GM18868 (cell line): ENCODE measurements at regions not wholly inside any gene's neighbourhood (a gene's known extent, or its start where the extent isn't known, plus 50 kb on each side); places are given as distances from the start of the nearest gene placed in this dataset.
"Not testable (repeated sequence)": the region's sequence is repeated elsewhere in the genome, so short reads cannot be mapped to it uniquely, and the experiment has no call there.

ENCODE experiments used
- ATAC-seq: cut with Tn5 transposase; IDR thresholded peaks from one replicate; pipeline ENCODE4 v1.9.1; 2021; ENCODE audit warnings: mild to moderate bottlenecking, moderate library complexity; ENCODE audit not compliant: unreplicated experiment

GRCh38 chr9:113739605-113740507 lies 136.3 kb upstream of the ZNF618 start:
- ATAC-seq, result not testable (repeated sequence)

GRCh38 chr9:113740508-113741500 lies 135.3 kb upstream of the ZNF618 start:
- ATAC-seq, result not testable (repeated sequence)

DNA sequence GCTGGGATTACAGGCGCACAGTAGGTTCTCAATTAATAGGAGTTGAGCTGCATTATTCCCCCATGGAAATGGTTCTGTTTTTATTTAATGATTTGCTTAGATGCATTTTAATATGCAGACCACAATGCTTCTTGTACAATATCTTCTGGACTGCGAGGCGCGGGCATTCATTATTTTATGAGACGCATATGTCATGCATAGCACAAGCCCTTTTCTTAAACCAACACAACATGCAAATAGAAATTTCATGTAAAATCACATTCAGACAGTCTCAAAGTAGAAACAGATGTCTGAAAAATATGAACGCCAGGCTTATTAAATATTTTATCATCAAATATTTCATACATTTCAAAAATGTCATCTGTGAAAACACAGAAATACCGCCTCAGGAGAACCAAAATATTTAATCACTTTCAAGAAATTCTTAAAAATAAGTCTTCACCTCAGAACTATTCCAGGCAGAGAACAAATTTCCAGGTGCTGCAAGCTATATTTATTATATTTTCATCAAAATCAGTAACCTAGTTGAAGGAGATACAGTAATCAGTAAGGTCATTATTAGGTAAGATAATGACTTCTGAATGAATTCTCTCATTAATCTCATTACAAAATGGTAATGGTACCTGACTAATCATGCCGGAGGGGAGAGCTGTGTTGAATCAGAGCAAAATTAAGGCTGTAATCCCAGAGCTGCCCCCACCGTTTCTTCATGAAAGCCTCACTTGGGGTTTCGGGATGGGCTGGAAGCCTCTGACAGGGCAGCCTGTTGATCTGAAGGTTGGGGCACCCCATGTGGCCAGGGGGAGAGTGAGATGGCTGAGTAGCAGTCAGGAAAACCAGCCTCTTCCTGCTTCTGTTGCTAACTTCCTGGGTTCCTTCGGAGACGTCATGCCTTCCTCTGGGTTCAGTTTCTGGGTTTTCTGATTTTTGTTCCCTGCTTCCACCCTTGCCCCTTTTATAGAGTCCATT lies 133.9 kb upstream of the ZNF618 start:
- ATAC-seq, result no peak

GRCh38 chr9:113742878-113743277 lies 133.2 kb upstream of the ZNF618 start:
- ATAC-seq, result no peak

GRCh38 chr9:113746486-113746885 lies 129.6 kb upstream of the ZNF618 start:
- ATAC-seq, result no peak

GRCh38 chr9:113748135-113748534 lies 128.0 kb upstream of the ZNF618 start:
- ATAC-seq, result no peak

GRCh38 chr9:113753398-113754119 lies 122.5 kb upstream of the ZNF618 start:
- no peak for ATAC-seq

GRCh38 chr9:113754739-113755138 lies 121.4 kb upstream of the ZNF618 start:
- ATAC-seq, result no peak

DNA sequence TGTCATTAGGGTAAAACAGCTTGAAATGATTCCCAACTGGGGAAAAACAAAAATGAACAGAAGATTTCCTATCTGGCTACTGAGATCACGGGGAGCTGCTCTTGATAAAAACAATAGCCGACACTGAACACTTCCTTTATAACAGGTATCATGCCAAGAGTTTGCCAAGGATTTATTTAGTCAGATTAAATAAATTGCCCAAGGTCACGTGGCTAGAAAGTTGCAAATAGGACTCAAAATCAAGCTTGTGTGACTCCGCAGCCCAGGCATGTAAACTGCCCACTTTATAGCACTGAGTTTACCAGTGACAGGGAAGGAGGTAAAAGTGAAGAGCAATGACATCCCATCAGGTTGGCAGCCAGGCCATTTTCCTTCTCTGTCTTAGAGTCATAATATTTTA lies 120.7 kb upstream of the ZNF618 start:
- no peak for ATAC-seq

DNA sequence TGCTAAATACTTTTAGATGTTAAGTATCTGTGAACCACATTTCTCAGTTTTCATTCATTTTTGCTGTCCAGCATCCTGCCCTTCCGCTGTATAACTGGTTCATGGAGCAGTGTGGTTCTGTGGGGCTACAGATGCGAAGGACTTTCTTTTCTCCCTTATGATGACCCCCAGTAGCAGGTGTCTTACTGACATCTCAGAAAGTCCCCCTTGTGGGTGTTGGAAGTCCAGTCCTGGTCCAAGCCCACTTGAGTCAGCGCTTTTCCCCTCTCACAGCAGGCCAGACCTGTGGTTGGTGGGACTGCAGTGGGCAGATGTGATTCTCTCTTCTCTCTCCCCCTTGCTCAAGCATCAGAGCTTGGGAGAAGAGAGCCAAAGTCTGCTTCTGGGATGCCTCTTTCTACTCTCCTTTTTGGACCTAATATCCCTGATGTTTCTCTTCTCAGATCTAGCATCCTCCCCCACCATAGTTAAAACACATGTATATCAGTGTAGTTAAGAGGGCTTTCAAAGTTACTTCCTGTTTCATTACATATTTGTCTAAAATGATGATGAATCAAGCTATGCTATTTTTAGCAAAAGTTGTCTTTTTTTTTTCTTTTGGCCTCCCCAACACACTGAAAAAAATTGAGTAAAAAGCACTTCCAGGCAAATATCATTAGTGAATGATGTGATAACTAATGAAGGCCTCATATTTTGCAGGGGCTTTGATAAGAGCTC lies 119.5 kb upstream of the ZNF618 start:
- no peak for ATAC-seq

- no peak for ATAC-seq
These were observed 112.7 kb upstream of the ZNF618 start for GRCh38 chr9:113763429-113763828.

DNA sequence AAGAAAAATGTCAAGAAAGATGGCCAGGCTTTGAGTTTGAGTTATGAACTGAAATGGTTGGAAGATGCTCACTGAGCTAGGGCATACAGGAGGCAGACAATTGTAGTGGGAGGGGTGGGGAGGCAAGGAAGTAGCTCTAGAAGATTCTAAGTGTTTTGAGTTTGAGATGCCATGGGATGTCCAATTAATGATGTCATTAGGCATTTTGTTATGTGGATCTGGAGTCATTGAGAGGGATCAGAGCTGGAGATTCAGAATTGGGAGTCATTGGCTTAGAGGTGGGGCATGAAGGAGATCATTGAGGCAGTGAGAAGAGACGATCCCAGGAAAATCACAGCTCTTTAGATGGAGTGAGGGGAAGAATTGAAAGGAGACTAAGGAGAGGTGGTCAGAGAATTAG lies 111.5 kb upstream of the ZNF618 start:
- no peak for ATAC-seq

DNA sequence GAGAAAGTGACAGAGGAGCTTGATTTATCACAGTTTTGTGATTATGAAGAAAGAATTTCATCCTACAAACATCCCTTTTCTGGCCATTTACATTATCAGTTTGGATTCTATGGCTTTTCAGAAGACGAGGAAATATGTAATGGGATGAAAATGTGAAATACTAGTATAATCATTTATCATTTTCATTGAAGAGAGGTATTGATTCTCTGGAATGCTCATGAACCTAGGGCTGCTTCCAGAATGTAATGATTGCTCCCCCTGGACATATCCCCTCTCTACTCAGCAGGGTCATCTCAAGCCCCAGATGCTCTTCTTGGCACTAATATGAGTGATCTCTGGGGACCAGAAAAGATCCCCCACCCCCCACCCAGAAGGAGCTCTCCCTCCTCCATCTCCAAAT lies 106.7 kb upstream of the ZNF618 start:
- ATAC-seq, result no peak

DNA sequence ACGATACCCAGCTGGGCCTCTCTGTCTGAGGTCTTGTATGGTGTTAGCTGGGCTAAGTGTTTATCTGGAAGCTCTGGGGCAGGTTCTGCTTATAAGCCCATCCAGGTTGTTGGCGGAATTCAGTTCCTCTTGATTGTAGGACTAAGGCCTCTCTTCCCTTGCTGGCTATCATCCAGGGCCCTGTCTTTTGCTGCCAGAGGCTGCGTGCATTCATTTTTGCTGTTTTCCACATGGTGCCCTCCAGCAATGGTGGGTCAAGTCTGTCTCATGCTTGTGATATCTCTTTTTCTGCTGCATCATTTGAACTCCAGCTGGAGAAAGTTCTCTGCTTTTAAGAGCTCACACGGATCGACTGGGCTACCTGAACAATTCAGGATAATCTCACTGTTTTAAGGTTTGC lies 105.7 kb upstream of the ZNF618 start:
- ATAC-seq, result no peak

- no peak for ATAC-seq
These were observed 104.9 kb upstream of the ZNF618 start for GRCh38 chr9:113771199-113771598.

GRCh38 chr9:113772121-113772810 lies 103.8 kb upstream of the ZNF618 start:
- ATAC-seq, result no peak

GRCh38 chr9:113774963-113775362 lies 101.1 kb upstream of the ZNF618 start:
- no peak for ATAC-seq

DNA sequence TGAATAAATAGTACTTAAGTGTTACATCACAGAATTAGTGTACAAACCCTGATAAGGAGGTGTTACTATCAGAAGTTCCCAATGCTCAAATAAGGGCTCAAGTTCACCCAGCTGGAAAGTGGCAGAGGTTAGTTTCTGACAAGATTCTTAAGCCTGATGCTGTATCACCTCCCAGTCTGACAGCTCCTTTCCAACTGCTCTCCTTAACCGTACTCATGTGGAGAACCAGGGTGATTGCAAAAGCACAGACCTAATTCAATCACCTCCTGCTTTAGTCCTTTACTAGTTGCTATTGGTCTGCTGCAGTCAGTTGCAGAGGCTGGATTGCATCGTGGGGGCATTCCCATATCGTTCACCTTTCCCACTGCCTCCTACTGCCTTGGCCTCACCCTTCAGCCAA lies 100.4 kb upstream of the ZNF618 start:
- ATAC-seq, result no peak

GRCh38 chr9:113776194-113776593 lies 99.9 kb upstream of the ZNF618 start:
- no peak for ATAC-seq
